K562 (cell line): ENCODE measurements at regions not wholly inside any gene's neighbourhood (a gene's known extent, or its start where the extent isn't known, plus 50 kb on each side); places are given as distances from the start of the nearest gene placed in this dataset.

Experiments used
- BRD4 ChIP-seq: fragments of 200-600 bp; sonication (generic); IDR thresholded peaks from 2 replicates; pipeline ENCODE4 v1.6.1; 2017; ENCODE audit warnings: inconsistent platforms
- CEBPB ChIP-seq: fragments of 450-650 bp; IDR thresholded peaks from 2 replicates; pipeline ENCODE4 v1.6.1; 2016; ENCODE audit warnings: missing genetic modification characterization, missing compliant biosample characterization
- E2F5 ChIP-seq: sonication (generic); formaldehyde crosslinking; IDR thresholded peaks from 2 replicates; pipeline ENCODE4 v1.8.0; 2022; ENCODE audit warnings: mild to moderate bottlenecking, missing genetic modification reagents
- ESRRB ChIP-seq: fragments of 250-450 bp; sonication (Bioruptor Pico); IDR thresholded peaks from 2 replicates; pipeline ENCODE4 v1.5.0; 2020; ENCODE audit warnings: mild to moderate bottlenecking, moderate library complexity, borderline replicate concordance
- FOXK1 ChIP-seq: sonication (generic); formaldehyde crosslinking; IDR thresholded peaks from 2 replicates; pipeline ENCODE4 v1.8.0; 2022; ENCODE audit warnings: missing genetic modification reagents, mild to moderate bottlenecking, borderline replicate concordance
- FOXK2 ChIP-seq, 2 experiments: fragments of 450-650 bp; IDR thresholded peaks in 1 of 2; conservative IDR thresholded peaks in 1 of 2; 2 replicates each; pipeline ENCODE4 v1.6.1; 2016; ENCODE audit warnings: low read depth in 2 of 2, mild to moderate bottlenecking in 1 of 2
- KDM1A ChIP-seq, 2 experiments: fragments of 450-650 bp; IDR thresholded peaks; 2 replicates each; pipeline ENCODE4 v1.6.1; 2016; ENCODE audit warnings: mild to moderate bottlenecking in 2 of 2
- MEIS2 ChIP-seq: fragments of 450-650 bp; IDR thresholded peaks from 2 replicates; pipeline ENCODE4 v1.6.1; 2014; ENCODE audit warnings: mild to moderate bottlenecking; ENCODE audit not compliant: partially characterized antibody
- NBN ChIP-seq: fragments of 450-650 bp; IDR thresholded peaks from 2 replicates; pipeline ENCODE4 v1.6.1; 2016; ENCODE audit warnings: low read depth, mild to moderate bottlenecking
- RFX5 ChIP-seq: IDR thresholded peaks from 2 replicates; pipeline ENCODE4 v1.6.1; 2011; ENCODE audit warnings: low read depth, mild to moderate bottlenecking, improper control_type of control experiment, low read length
- SAP30 ChIP-seq: fragments of 200-600 bp; sonication (generic); IDR thresholded peaks from 2 replicates; pipeline ENCODE4 v1.6.1; 2012; ENCODE audit warnings: borderline replicate concordance, low read depth, mild to moderate bottlenecking, moderate library complexity, low read length, control low read depth, inconsistent platforms; ENCODE audit not compliant: insufficient read depth, poor library complexity, severe bottlenecking
- SMARCE1 ChIP-seq: fragments of 450-650 bp; IDR thresholded peaks from 2 replicates; pipeline ENCODE4 v1.7.1; 2016; ENCODE audit warnings: mild to moderate bottlenecking
- TAL1 ChIP-seq: fragments of 450-650 bp; IDR thresholded peaks from 2 replicates; pipeline ENCODE4 v1.6.1; 2016; ENCODE audit warnings: mild to moderate bottlenecking
- ZNF282 ChIP-seq: sonication (generic); formaldehyde crosslinking; IDR thresholded peaks from 2 replicates; pipeline ENCODE4 v1.8.1; 2023; ENCODE audit warnings: missing genetic modification reagents
- ZNF583 ChIP-seq: fragments of 250-450 bp; sonication (Bioruptor Pico); IDR thresholded peaks from 2 replicates; pipeline ENCODE4 v1.4.0; 2020
- ZNF589 ChIP-seq: fragments of 200-800 bp; sonication (Bioruptor generic); IDR thresholded peaks from 2 replicates; pipeline ENCODE4 v1.6.1; 2016; ENCODE audit warnings: low read depth, missing genetic modification characterization, missing compliant biosample characterization
- ZNF668 ChIP-seq: fragments of 250-450 bp; sonication (Bioruptor Pico); IDR thresholded peaks from 2 replicates; pipeline ENCODE4 v1.8.0; 2022; ENCODE audit warnings: mild to moderate bottlenecking, inconsistent platforms
- ZNF695 ChIP-seq: fragments of 450-650 bp; formaldehyde crosslinking; IDR thresholded peaks from 2 replicates; pipeline ENCODE4 v1.4.0; 2020; ENCODE audit warnings: mild to moderate bottlenecking, moderate library complexity
- ZNF707 ChIP-seq: fragments of 250-450 bp; sonication (Bioruptor Pico); conservative IDR thresholded peaks from 2 replicates; pipeline ENCODE4 v1.8.0; 2022; ENCODE audit warnings: inconsistent platforms, mild to moderate bottlenecking, moderate library complexity
- ZNF780A ChIP-seq: fragments of 250-450 bp; sonication (Bioruptor Pico); IDR thresholded peaks from 2 replicates; pipeline ENCODE4 v1.5.0; 2021; ENCODE audit warnings: mild to moderate bottlenecking
- TF ChIP-seq, protein P1 (sequence below): conservative IDR thresholded peaks from 2 replicates; pipeline ENCODE4 v1.6.1; 2011; ENCODE audit warnings: low read depth, mild to moderate bottlenecking, low read length; ENCODE audit not compliant: control insufficient read depth
- TF ChIP-seq, protein P2 (sequence below): fragments of 200-800 bp; sonication (Bioruptor generic); IDR thresholded peaks from 2 replicates; pipeline ENCODE4 v1.6.1; 2016; ENCODE audit warnings: missing genetic modification characterization, missing compliant biosample characterization

GRCh38 chr6:27795697-27796494, 116.3 kb downstream of the OR2B2 start (continued):
- TF ChIP-seq TAL1: no peak; the same call in 1 of the 2 replicates
- no peak for TF ChIP-seq ESRRB (CRISPR knock-in tag)
- TF ChIP-seq ZNF780A: no peak
- TF ChIP-seq FOXK2 (conservative IDR thresholded peaks at IDR 0.05 in 1 of 2, IDR thresholded peaks at IDR 0.05 in 1 of 2; ENCODE audit: low read depth in 2 of 2): peak; percentile 83 to 88
- no peak for TF ChIP-seq SMARCE1
- no peak for TF ChIP-seq ZNF583 (CRISPR knock-in tag)
- TF ChIP-seq ZNF668 (CRISPR knock-in tag): no peak; the same call in 1 of the 2 replicates
- TF ChIP-seq, protein P1, sequence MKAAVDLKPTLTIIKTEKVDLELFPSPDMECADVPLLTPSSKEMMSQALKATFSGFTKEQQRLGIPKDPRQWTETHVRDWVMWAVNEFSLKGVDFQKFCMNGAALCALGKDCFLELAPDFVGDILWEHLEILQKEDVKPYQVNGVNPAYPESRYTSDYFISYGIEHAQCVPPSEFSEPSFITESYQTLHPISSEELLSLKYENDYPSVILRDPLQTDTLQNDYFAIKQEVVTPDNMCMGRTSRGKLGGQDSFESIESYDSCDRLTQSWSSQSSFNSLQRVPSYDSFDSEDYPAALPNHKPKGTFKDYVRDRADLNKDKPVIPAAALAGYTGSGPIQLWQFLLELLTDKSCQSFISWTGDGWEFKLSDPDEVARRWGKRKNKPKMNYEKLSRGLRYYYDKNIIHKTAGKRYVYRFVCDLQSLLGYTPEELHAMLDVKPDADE: peak; percentile 75; the same call in 1 of the 2 replicates
- TF ChIP-seq, protein P2, sequence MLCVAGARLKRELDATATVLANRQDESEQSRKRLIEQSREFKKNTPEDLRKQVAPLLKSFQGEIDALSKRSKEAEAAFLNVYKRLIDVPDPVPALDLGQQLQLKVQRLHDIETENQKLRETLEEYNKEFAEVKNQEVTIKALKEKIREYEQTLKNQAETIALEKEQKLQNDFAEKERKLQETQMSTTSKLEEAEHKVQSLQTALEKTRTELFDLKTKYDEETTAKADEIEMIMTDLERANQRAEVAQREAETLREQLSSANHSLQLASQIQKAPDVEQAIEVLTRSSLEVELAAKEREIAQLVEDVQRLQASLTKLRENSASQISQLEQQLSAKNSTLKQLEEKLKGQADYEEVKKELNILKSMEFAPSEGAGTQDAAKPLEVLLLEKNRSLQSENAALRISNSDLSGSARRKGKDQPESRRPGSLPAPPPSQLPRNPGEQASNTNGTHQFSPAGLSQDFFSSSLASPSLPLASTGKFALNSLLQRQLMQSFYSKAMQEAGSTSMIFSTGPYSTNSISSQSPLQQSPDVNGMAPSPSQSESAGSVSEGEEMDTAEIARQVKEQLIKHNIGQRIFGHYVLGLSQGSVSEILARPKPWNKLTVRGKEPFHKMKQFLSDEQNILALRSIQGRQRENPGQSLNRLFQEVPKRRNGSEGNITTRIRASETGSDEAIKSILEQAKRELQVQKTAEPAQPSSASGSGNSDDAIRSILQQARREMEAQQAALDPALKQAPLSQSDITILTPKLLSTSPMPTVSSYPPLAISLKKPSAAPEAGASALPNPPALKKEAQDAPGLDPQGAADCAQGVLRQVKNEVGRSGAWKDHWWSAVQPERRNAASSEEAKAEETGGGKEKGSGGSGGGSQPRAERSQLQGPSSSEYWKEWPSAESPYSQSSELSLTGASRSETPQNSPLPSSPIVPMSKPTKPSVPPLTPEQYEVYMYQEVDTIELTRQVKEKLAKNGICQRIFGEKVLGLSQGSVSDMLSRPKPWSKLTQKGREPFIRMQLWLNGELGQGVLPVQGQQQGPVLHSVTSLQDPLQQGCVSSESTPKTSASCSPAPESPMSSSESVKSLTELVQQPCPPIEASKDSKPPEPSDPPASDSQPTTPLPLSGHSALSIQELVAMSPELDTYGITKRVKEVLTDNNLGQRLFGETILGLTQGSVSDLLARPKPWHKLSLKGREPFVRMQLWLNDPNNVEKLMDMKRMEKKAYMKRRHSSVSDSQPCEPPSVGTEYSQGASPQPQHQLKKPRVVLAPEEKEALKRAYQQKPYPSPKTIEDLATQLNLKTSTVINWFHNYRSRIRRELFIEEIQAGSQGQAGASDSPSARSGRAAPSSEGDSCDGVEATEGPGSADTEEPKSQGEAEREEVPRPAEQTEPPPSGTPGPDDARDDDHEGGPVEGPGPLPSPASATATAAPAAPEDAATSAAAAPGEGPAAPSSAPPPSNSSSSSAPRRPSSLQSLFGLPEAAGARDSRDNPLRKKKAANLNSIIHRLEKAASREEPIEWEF (CRISPR knock-in tag): no peak
- no peak for TF ChIP-seq SAP30
- no peak for TF ChIP-seq ZNF707 (CRISPR knock-in tag)
- peak; percentile 94; the same call in 1 of the 2 replicates for TF ChIP-seq BRD4
- peak; percentile 88 for TF ChIP-seq NBN
- TF ChIP-seq ZNF695 (CRISPR knock-in tag): no peak
- TF ChIP-seq FOXK1 (CRISPR knock-in tag): no peak
- TF ChIP-seq KDM1A (IDR thresholded peaks at IDR 0.05): no peak
- TF ChIP-seq MEIS2: no peak
- no peak for TF ChIP-seq ZNF589
- TF ChIP-seq CEBPB (tag): no peak
- peak; percentile 78; the same call in 1 of the 2 replicates for TF ChIP-seq RFX5
- TF ChIP-seq E2F5 (CRISPR knock-in tag): no peak
- TF ChIP-seq ZNF282 (CRISPR knock-in tag): no peak
